ENCODE measurements at regions not wholly inside any gene's neighbourhood (a gene's known extent, or its start where the extent isn't known, plus 50 kb on each side); places are given as distances from the start of the nearest gene placed in this dataset.

DNA sequence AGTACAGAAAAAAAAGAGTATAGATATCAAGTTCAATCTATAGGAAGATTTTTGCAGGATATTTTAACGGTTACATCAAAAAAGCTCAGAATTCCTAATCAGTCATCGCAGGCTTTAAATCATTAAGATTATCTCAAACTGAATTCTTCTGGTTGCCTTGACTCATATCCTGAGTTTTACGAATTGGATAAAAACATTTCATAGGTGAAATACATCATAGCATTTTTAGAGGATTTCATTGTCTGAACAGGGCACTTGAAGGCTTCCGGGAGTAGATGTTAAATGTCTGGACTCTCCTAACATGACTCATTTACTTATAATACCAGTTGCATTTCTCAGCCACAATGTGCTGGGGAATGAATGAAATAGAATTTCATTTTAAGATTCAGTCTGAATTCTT, 2216.6 kb upstream of the RAG2 start:
- Histone ChIP-seq H3K4me1 (ENCODE audit: low read depth) (no peaks in the 10 kb centered on the region), H3K4me3 (no peak overlapping the region), H3K36me3 (no peaks in the 10 kb centered on the region), H3K27ac (no peak overlapping the region), H3K9me3 (ENCODE audit: low read depth) (no peaks in the 10 kb centered on the region), H3K27me3 (no peaks in the 10 kb centered on the region)
- peak in 1 of 2 donors; percentile 16 for DNase-seq (ENCODE audit: low read depth in 1 of 2, low spot score in 1 of 2)
- TF ChIP-seq, protein P1, sequence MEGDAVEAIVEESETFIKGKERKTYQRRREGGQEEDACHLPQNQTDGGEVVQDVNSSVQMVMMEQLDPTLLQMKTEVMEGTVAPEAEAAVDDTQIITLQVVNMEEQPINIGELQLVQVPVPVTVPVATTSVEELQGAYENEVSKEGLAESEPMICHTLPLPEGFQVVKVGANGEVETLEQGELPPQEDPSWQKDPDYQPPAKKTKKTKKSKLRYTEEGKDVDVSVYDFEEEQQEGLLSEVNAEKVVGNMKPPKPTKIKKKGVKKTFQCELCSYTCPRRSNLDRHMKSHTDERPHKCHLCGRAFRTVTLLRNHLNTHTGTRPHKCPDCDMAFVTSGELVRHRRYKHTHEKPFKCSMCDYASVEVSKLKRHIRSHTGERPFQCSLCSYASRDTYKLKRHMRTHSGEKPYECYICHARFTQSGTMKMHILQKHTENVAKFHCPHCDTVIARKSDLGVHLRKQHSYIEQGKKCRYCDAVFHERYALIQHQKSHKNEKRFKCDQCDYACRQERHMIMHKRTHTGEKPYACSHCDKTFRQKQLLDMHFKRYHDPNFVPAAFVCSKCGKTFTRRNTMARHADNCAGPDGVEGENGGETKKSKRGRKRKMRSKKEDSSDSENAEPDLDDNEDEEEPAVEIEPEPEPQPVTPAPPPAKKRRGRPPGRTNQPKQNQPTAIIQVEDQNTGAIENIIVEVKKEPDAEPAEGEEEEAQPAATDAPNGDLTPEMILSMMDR (IDR thresholded peaks at IDR 0.05; ENCODE audit: low read depth, low read length) = no peak

GRCh38 chr11:38809521-38809920, 2211.5 kb upstream of the RAG2 start:
- TF ChIP-seq, protein P1 (IDR thresholded peaks at IDR 0.05; ENCODE audit: low read depth, low read length) = no peak
- Histone ChIP-seq H3K9me3 (ENCODE audit: low read depth) (no peaks in the 10 kb centered on the region), H3K27ac (no peak overlapping the region), H3K4me1 (ENCODE audit: low read depth) (no peaks in the 10 kb centered on the region), H3K4me3 (no peak overlapping the region), H3K27me3 (no peaks in the 10 kb centered on the region), H3K36me3 (no peaks in the 10 kb centered on the region)
- DNase-seq (ENCODE audit: low read depth in 1 of 2, low spot score in 1 of 2) = no peak

DNA sequence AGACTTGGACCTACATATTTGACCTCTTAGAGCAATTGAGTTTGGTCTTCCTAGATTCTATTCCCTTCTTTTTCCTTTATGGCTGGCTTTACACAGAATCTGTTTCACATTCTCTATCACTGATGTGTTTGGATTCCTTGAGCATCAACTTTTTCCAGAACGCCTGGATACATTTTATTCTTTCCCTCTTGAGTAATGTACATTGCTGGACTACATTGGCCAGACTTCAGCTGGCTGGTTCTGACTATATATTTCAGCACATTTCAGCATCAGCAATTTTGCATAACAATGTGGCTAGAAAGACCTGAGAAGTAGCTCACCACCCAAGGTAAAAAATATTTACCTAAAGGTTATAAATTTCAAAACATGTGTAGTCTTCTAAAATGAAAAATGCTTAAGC, 2198.2 kb upstream of the RAG2 start:
- H3K9me3 ChIP-seq (ENCODE audit: low read depth) = no peaks in the 10 kb centered on the region
- H3K4me1 ChIP-seq (ENCODE audit: low read depth) = no peaks in the 10 kb centered on the region
- H3K4me3 ChIP-seq = no peak overlapping the region
- no peak overlapping the region for H3K27ac ChIP-seq
- no peaks in the 10 kb centered on the region for H3K36me3 ChIP-seq
- DNase-seq (ENCODE audit: low read depth in 1 of 2, low spot score in 1 of 2) = no peak
- TF ChIP-seq, protein P1 (IDR thresholded peaks at IDR 0.05; ENCODE audit: low read depth, low read length) = no peak
- no peaks in the 10 kb centered on the region for H3K27me3 ChIP-seq

GRCh38 chr11:38795027-38795426, 2197.0 kb upstream of the RAG2 start:
- Histone ChIP-seq H3K9me3 (ENCODE audit: low read depth) (no peaks in the 10 kb centered on the region), H3K27me3 (no peaks in the 10 kb centered on the region), H3K4me3 (no peak overlapping the region), H3K4me1 (ENCODE audit: low read depth) (no peaks in the 10 kb centered on the region), H3K27ac (no peak overlapping the region), H3K36me3 (no peaks in the 10 kb centered on the region)
- TF ChIP-seq, protein P1 (IDR thresholded peaks at IDR 0.05; ENCODE audit: low read depth, low read length) = no peak
- no peak for DNase-seq (ENCODE audit: low read depth in 1 of 2, low spot score in 1 of 2)

- H3K4me1 ChIP-seq (ENCODE audit: low read depth) = no peaks in the 10 kb centered on the region
- H3K4me3 ChIP-seq = no peak overlapping the region
- H3K27ac ChIP-seq = no peak overlapping the region
- H3K27me3 ChIP-seq = no peaks in the 10 kb centered on the region
- DNase-seq (ENCODE audit: low read depth in 1 of 2, low spot score in 1 of 2) = peak; percentile 82 to 88
- H3K36me3 ChIP-seq = no peaks in the 10 kb centered on the region
- H3K9me3 ChIP-seq (ENCODE audit: low read depth) = no peaks in the 10 kb centered on the region
- TF ChIP-seq, protein P1 (IDR thresholded peaks at IDR 0.05; ENCODE audit: low read depth, low read length) = peak; percentile 79
Observed at GRCh38 chr11:38791346-38791961, 2193.4 kb upstream of the RAG2 start.
